Effector memory CD8-positive, alpha-beta T cell (primary cell): ENCODE measurements at regions not wholly inside any gene's neighbourhood (a gene's known extent, or its start where the extent isn't known, plus 50 kb on each side); places are given as distances from the start of the nearest gene placed in this dataset.

Source experiments
- ATAC-seq: fragments of 150-1000 bp; cut with Tn5 transposase; replicated peaks from 2 replicates; pipeline ENCODE4 v1.10.0; 2021; ENCODE audit warnings: mild to moderate bottlenecking, moderate library complexity
- DNase-seq, 3 experiments: peaks; one replicate each; pipeline ENCODE4 v3.0.0; 2021
- H3K27ac Mint-ChIP-seq, 2 donors: one replicate each; pipeline ENCODE4 v1.8.0; 2022; ENCODE audit warnings: mild to moderate bottlenecking in 2 of 2, mixed read lengths in 2 of 2, moderate library complexity in 2 of 2
- H3K27me3 Mint-ChIP-seq, 2 donors: one replicate each; pipeline ENCODE4 v1.8.0; 2022; ENCODE audit warnings: mixed read lengths in 2 of 2
- H3K36me3 Mint-ChIP-seq: one replicate; pipeline ENCODE4 v1.8.0; 2022; ENCODE audit warnings: mild to moderate bottlenecking, moderate library complexity, mixed read lengths; ENCODE audit not compliant: insufficient read depth
- H3K4me1 Mint-ChIP-seq, 2 donors: one replicate each; pipeline ENCODE4 v1.8.0; 2022; ENCODE audit warnings: low read depth in 2 of 2, mixed read lengths in 2 of 2
- H3K4me3 Mint-ChIP-seq, 2 donors: one replicate each; pipeline ENCODE4 v1.8.0; 2022; ENCODE audit warnings: mild to moderate bottlenecking in 2 of 2, mixed read lengths in 2 of 2, moderate library complexity in 2 of 2
- H3K9me3 Mint-ChIP-seq, 2 donors: one replicate each; pipeline ENCODE4 v1.8.0; 2022; ENCODE audit warnings: mixed read lengths in 2 of 2

- H3K36me3 Mint-ChIP-seq = no peaks in the 10 kb centered on the region
- no peaks in the 10 kb centered on the region for H3K27me3 Mint-ChIP-seq
- DNase-seq (no peak), ATAC-seq (no peak)
- H3K4me3 Mint-ChIP-seq = no peak overlapping the region
- H3K9me3 Mint-ChIP-seq = peaks cover 0 to 4% of the 10 kb centered on the region in 2 donors
- no peaks in the 10 kb centered on the region for H3K4me1 Mint-ChIP-seq
- no peak overlapping the region for H3K27ac Mint-ChIP-seq
Measured at GRCh38 chr9:12516031-12516430, 177.2 kb upstream of the TYRP1 start.

- Mint-ChIP-seq H3K27ac (no peak overlapping the region), H3K27me3 (no peaks in the 10 kb centered on the region), H3K9me3 (peaks cover 0 to 4% of the 10 kb centered on the region in 2 donors), H3K36me3 (no peaks in the 10 kb centered on the region), H3K4me1 (no peaks in the 10 kb centered on the region), H3K4me3 (no peak overlapping the region)
- no peak for ATAC-seq
- no peak for DNase-seq
Measured at GRCh38 chr9:12516573-12516972, 176.6 kb upstream of the TYRP1 start.

- no peaks in the 10 kb centered on the region for H3K36me3 Mint-ChIP-seq
- DNase-seq = no peak
Measured at GRCh38 chr9:12538842-12539579, 154.2 kb upstream of the TYRP1 start.

GRCh38 chr9:12539580-12539975, 153.6 kb upstream of the TYRP1 start:
- H3K27me3 Mint-ChIP-seq = no peaks in the 10 kb centered on the region
- H3K36me3 Mint-ChIP-seq = no peaks in the 10 kb centered on the region
- ATAC-seq (no peak), DNase-seq (no peak)
- peaks cover 10 to 11% of the 10 kb centered on the region in 2 donors for H3K9me3 Mint-ChIP-seq
- H3K4me1 Mint-ChIP-seq = no peaks in the 10 kb centered on the region
- H3K27ac Mint-ChIP-seq = no peak overlapping the region
- no peak overlapping the region for H3K4me3 Mint-ChIP-seq

More at GRCh38 chr9:12538842-12539579, 154.2 kb upstream of the TYRP1 start:
- ATAC-seq = no peak
- Mint-ChIP-seq H3K27ac (no peak overlapping the region), H3K27me3 (no peaks in the 10 kb centered on the region), H3K4me1 (no peaks in the 10 kb centered on the region), H3K4me3 (no peak overlapping the region), H3K9me3 (peaks cover 9 to 13% of the 10 kb centered on the region in 2 donors)

GRCh38 chr9:12544700-12545099, 148.5 kb upstream of the TYRP1 start:
- no peak overlapping the region for H3K27ac Mint-ChIP-seq
- no peak for ATAC-seq
- no peak overlapping the region for H3K4me3 Mint-ChIP-seq
- peaks cover 9 to 12% of the 10 kb centered on the region in 2 donors for H3K9me3 Mint-ChIP-seq
- no peaks in the 10 kb centered on the region for H3K27me3 Mint-ChIP-seq
- no peaks in the 10 kb centered on the region for H3K4me1 Mint-ChIP-seq
- no peak for DNase-seq
- H3K36me3 Mint-ChIP-seq = no peaks in the 10 kb centered on the region

GRCh38 chr9:12554636-12555035, 138.5 kb upstream of the TYRP1 start:
- no peaks in the 10 kb centered on the region for H3K27me3 Mint-ChIP-seq
- no peak overlapping the region for H3K4me3 Mint-ChIP-seq
- peaks cover 3% of the 10 kb centered on the region for H3K36me3 Mint-ChIP-seq

GRCh38 chr9:12566404-12567090, 126.6 kb upstream of the TYRP1 start:
- peaks cover 9 to 18% of the 10 kb centered on the region in 2 donors for H3K9me3 Mint-ChIP-seq
- ATAC-seq = no peak

More at GRCh38 chr9:12554636-12555035, 138.5 kb upstream of the TYRP1 start:
- DNase-seq (no peak), ATAC-seq (no peak)
- Mint-ChIP-seq H3K9me3 (peaks cover 9 to 19% of the 10 kb centered on the region in 2 donors), H3K27ac (no peak overlapping the region), H3K4me1 (no peaks in the 10 kb centered on the region)

GRCh38 chr9:12584656-12585522, 108.3 kb upstream of the TYRP1 start:
- Mint-ChIP-seq H3K36me3 (peaks cover 4% of the 10 kb centered on the region), H3K27ac (no peak overlapping the region), H3K9me3 (peaks cover 15 to 16% of the 10 kb centered on the region in 2 donors), H3K4me3 (no peak overlapping the region), H3K4me1 (no peaks in the 10 kb centered on the region), H3K27me3 (no peaks in the 10 kb centered on the region)
- ATAC-seq = no peak
- DNase-seq = no peak

More at GRCh38 chr9:12566404-12567090, 126.6 kb upstream of the TYRP1 start:
- Mint-ChIP-seq H3K4me1 (no peaks in the 10 kb centered on the region), H3K27me3 (no peaks in the 10 kb centered on the region), H3K4me3 (no peak overlapping the region), H3K27ac (no peak overlapping the region), H3K36me3 (no peaks in the 10 kb centered on the region)
- no peak for DNase-seq

GRCh38 chr9:12595400-12595799, 97.8 kb upstream of the TYRP1 start:
- DNase-seq (no peak), ATAC-seq (no peak)
- H3K27ac Mint-ChIP-seq = no peak overlapping the region
- H3K27me3 Mint-ChIP-seq = no peaks in the 10 kb centered on the region
- no peaks in the 10 kb centered on the region for H3K36me3 Mint-ChIP-seq
- peaks cover 3 to 9% of the 10 kb centered on the region in 2 donors for H3K9me3 Mint-ChIP-seq
- no peaks in the 10 kb centered on the region for H3K4me1 Mint-ChIP-seq
- no peak overlapping the region for H3K4me3 Mint-ChIP-seq

GRCh38 chr9:12604164-12604821, 88.9 kb upstream of the TYRP1 start:
- H3K27me3 Mint-ChIP-seq = no peaks in the 10 kb centered on the region
- no peak overlapping the region for H3K27ac Mint-ChIP-seq
- no peaks in the 10 kb centered on the region for H3K9me3 Mint-ChIP-seq
- no peak overlapping the region for H3K4me3 Mint-ChIP-seq
- ATAC-seq (no peak), DNase-seq (no peak)
- no peaks in the 10 kb centered on the region for H3K4me1 Mint-ChIP-seq
- no peaks in the 10 kb centered on the region for H3K36me3 Mint-ChIP-seq

- H3K9me3 Mint-ChIP-seq = peaks cover 7 to 26% of the 10 kb centered on the region in 2 donors
- no peak for DNase-seq
- H3K27me3 Mint-ChIP-seq = no peaks in the 10 kb centered on the region
- H3K27ac Mint-ChIP-seq = no peak overlapping the region
- H3K4me1 Mint-ChIP-seq = no peaks in the 10 kb centered on the region
- no peak overlapping the region for H3K4me3 Mint-ChIP-seq
- no peak for ATAC-seq
- H3K36me3 Mint-ChIP-seq = no peaks in the 10 kb centered on the region
Measured at GRCh38 chr9:12612211-12612770, 80.9 kb upstream of the TYRP1 start.

GRCh38 chr9:12613071-12613470, 80.1 kb upstream of the TYRP1 start:
- H3K27me3 Mint-ChIP-seq = no peaks in the 10 kb centered on the region
- no peak overlapping the region for H3K27ac Mint-ChIP-seq
- no peaks in the 10 kb centered on the region for H3K4me1 Mint-ChIP-seq
- peaks cover 7 to 26% of the 10 kb centered on the region in 2 donors for H3K9me3 Mint-ChIP-seq
- ATAC-seq (no peak), DNase-seq (no peak)
- H3K4me3 Mint-ChIP-seq = no peak overlapping the region
- H3K36me3 Mint-ChIP-seq = no peaks in the 10 kb centered on the region

GRCh38 chr9:12614488-12614887, 78.7 kb upstream of the TYRP1 start:
- Mint-ChIP-seq H3K27me3 (no peaks in the 10 kb centered on the region), H3K4me3 (no peak overlapping the region), H3K9me3 (peaks cover 7 to 26% of the 10 kb centered on the region in 2 donors)

More at GRCh38 chr9:12614488-12614887, 78.7 kb upstream of the TYRP1 start:
- Mint-ChIP-seq H3K27ac (no peak overlapping the region), H3K36me3 (no peaks in the 10 kb centered on the region), H3K4me1 (no peaks in the 10 kb centered on the region)
- ATAC-seq = no peak
- DNase-seq = no peak
